ENCODE measurements at regions not wholly inside any gene's neighbourhood (a gene's known extent, or its start where the extent isn't known, plus 50 kb on each side); places are given as distances from the start of the nearest gene placed in this dataset.

DNA sequence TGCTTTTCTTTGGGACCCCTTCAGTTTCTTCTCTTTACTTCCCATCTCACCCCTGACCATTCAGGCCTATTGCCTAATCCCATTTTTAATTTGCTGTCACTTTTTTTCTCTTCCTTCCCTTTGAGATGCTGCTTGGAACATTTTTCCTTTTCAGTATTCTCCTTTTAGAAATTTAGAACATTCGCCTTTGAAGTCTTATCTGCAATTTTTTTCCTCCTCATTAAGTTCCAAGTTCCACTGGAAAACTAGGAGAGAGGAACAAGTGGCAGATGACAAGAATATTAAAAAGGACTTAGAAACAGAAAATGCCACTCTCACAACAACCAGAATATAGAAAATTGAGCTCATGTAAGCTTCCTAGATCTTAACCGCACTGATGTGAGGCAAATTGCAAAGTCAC lies 126.6 kb downstream of the PSMG1 start:
- no peak for DNase-seq (ENCODE audit: low read depth in 1 of 2, low spot score in 1 of 2)

GRCh38 chr21:39055167-39055767 lies 128.0 kb downstream of the PSMG1 start:
- no peak for DNase-seq (ENCODE audit: low read depth in 1 of 2, low spot score in 1 of 2)

- DNase-seq (ENCODE audit: low read depth in 1 of 2, low spot score in 1 of 2) = no peak
These were observed 129.2 kb downstream of the PSMG1 start for GRCh38 chr21:39054066-39054465.

DNA sequence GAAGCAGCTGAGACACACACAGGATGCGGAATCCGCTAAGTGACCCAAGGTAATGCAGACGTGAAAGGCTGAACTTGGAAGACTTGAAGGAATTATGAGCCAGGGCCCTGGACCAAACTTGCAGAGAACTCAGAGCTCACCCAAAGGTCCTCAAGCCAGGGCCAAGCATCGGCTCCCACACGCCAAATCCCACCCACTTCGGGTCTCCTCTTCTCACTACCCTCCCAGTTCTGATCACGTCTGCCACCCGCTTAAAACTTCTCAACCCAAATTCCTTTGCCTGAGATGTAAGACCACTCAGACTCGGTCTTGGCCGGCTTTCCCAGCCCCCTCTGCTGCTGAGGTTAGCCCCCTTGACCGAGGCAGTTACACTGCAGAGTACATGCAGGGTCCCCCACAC lies 130.1 kb downstream of the PSMG1 start:
- DNase-seq (ENCODE audit: low read depth in 1 of 2, low spot score in 1 of 2) = no peak

- DNase-seq (ENCODE audit: low read depth in 1 of 2, low spot score in 1 of 2) = no peak
These were observed 130.5 kb downstream of the PSMG1 start for GRCh38 chr21:39052718-39053117.

GRCh38 chr21:39051588-39051949 lies 131.7 kb downstream of the PSMG1 start:
- DNase-seq (ENCODE audit: low read depth in 1 of 2, low spot score in 1 of 2) = no peak

GRCh38 chr21:39050841-39051587 lies 132.2 kb downstream of the PSMG1 start:
- DNase-seq (ENCODE audit: low read depth in 1 of 2, low spot score in 1 of 2) = no peak

DNA sequence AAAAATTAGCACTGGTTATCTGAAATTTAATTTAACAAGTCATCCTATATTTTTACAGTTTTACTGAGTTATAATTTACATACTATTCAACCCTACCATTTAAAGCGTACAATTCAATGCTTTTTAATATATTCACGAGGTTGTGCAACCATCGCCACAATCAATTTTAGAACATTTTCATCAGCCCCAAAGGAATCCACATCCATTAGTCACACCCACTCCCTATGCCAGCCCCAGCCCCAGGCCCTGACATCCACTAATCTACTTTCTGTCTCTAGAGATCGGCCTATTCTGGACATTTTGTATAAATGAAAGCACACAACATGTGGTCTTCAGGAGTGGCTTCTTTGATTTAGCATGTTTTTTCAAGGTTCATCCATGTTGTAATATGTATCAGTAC lies 134.7 kb downstream of the PSMG1 start:
- DNase-seq (ENCODE audit: low read depth in 1 of 2, low spot score in 1 of 2) = no peak

DNA sequence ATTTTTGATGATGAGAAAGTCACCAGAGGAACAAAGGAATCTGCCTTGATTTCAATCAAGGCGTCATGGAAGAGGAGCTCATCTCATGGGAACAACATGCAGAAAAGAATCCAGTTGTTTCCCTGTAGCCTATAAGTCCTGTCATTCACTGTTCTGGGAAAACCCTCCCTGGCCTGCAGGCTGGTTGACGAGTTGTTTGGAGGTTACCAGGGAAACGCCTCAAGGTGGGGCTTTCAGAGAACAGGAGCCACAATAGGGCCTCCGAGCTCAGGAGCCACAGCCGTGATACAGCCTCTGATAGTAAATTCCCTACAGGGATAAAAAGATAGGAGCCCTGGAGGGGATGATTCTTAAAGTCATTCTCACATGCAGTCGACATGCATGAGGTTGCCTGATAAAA lies 135.2 kb downstream of the PSMG1 start:
- no peak for DNase-seq (ENCODE audit: low read depth in 1 of 2, low spot score in 1 of 2)

GRCh38 chr21:39047046-39047445 lies 136.2 kb downstream of the PSMG1 start:
- DNase-seq (ENCODE audit: low read depth in 1 of 2, low spot score in 1 of 2) = no peak

DNA sequence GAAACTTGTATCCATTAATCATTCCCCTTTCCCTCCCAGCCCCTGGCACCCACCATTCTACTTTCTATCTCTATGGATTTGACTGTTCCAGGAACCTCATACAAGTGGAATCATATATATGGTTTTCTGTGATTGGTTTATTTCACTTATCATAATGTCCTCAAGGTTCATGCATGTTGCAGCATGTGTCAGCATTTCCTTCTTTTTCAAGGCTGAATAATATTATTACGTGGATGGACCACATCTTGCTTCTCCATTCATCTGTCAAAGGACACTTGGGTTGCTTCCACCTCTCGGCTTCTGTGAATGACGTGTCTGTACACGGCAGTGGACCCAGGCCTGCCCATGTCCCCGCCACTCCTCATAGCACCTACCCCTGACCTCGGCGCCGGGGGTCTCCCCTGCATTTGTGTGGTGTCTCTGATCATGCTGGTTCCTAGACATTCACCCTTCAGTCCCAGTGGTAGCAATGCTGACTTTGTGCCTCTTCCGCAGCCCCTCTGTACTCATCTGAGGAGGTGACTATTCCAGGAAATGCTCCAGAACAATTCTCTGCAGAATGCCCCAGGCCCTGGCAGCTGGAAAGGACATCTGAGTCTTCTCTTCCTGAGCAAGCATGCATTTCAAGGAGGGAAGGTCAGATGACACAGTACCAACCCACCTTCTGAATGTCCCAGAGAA lies 136.9 kb downstream of the PSMG1 start:
- DNase-seq (ENCODE audit: low read depth in 1 of 2, low spot score in 1 of 2) = no peak

GRCh38 chr21:39041816-39042215 lies 141.4 kb downstream of the PSMG1 start:
- DNase-seq (ENCODE audit: low read depth in 1 of 2, low spot score in 1 of 2) = no peak

- DNase-seq (ENCODE audit: low read depth in 1 of 2, low spot score in 1 of 2) = no peak
These were observed 142.6 kb downstream of the PSMG1 start for GRCh38 chr21:39040494-39041110.

DNA sequence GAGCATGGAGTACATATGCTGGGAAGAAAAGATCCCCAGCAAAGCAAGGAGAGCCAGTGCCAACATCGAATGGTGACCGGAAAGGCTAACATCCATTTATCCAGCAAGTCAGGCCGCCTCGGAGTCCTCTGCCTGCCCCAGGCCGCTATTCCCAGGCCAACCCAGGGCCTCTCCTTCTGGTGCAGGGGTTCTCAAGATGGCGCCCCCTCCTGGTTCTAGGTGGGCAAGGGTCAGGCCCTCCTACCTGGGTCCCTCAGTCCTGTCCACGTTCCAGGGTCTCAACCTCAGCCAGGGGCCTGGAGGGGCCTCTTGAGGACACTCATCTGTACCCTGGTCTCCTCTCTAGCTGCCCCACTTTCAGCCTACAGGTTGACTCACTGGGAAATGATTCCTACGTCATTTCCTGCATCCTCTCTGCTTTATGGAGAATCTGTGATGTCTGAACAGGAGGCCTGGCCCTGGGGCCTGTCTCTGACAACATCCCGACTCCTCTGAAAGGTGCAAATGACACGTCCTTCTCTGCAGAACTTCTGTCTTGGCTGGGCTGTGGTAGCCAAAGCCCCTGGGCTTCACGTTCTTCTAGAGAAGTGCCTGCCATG lies 145.3 kb downstream of the PSMG1 start:
- DNase-seq (ENCODE audit: low read depth in 1 of 2, low spot score in 1 of 2) = no peak

DNA sequence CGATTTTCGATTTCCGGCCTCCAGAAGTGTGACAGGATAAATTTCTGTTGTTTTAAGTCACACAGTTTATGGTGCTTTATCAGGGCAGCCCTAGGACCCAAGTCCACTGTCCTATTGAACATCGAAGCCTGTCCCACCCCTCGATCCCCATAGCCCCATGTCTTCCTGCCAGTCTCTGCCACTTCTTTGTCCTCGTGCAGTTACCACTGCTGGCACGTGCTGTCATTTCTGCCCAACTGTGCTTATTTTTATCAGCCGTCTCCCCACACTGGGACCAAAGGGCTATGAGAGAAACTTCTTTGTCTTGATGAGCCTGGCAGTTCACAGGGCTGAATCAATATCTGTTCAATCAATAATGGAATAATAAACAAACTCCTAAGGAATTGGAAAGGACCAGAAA lies 146.7 kb downstream of the PSMG1 start:
- DNase-seq (ENCODE audit: low read depth in 1 of 2, low spot score in 1 of 2) = no peak

DNA sequence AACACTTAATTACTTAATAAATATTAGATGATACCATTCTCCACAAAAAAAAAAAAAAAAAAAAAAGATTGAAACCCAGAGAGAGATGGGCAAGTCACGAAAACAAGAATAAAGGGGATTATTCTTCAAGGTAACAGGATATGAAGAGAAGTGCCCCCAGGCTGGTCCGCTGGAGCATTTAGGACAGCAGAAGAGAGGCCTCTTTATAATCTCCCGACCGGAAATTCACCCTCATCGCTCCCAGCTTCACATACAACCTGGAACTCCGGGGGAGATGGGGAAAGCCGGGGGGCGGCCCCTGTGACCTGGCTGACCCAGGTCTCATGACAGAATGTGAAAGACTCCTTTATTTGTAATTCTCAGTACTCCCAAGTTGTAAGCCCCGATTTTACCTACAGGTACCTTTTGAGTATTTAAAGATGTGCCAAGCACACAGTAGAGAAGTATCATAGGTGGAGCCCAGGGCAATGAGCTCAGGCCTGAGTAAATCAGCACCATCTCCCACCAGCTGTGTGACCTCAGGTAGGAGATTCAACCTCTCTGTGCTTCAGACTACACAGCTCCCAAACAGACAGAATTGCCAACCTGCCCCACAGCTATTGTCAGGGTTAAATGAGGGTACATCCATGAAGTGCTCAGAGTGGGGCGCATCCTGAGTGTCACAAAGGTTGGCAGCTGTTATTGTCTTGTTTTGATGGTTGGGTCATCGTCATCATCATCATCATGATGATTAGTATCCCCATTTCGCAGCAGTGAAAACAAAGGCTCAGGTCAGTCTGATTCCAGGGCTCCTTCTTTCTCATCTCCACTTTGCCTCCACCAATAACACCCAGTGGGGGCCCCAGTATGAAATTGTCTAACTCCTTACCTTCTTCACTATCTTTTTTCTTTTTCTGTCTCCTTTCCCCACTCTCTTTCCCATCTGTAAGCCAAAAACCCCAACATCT lies 148.4 kb downstream of the PSMG1 start:
- no peak for DNase-seq (ENCODE audit: low read depth in 1 of 2, low spot score in 1 of 2)

DNA sequence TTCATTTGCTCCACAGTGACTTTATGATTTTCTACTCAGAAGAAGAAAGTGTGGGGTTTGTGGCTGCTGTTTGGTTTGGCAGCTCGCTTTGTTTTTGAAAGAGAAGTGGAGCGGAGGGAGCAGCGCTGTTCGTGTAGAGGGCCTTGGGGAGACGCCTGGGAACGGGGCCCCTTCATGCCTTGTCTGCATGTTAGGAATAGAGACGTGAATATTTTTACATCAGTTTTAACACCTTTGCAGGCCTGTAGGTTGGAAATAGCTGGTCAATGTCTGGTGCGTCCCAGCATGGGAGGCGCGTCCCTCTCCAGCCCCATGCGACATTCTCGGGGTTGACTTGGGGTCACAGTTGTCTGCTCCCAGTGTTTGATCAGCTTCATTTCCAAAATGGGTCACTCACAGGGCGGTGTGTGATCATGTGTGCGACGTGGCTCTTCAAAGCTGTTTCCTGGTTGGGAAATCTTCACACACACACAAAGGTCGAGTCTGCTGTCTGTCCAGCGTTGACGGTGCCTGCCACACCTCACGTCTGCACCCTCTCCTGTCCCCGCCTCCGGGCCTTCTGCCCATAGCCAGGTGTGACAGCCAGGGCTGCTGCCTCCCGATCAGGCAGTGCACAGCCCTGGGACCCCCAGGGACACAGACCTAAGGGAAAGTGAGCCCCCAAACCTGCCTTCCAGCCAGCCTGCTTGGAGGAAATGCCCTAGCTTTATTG lies 149.2 kb downstream of the PSMG1 start:
- no peak for DNase-seq (ENCODE audit: low read depth in 1 of 2, low spot score in 1 of 2)

DNA sequence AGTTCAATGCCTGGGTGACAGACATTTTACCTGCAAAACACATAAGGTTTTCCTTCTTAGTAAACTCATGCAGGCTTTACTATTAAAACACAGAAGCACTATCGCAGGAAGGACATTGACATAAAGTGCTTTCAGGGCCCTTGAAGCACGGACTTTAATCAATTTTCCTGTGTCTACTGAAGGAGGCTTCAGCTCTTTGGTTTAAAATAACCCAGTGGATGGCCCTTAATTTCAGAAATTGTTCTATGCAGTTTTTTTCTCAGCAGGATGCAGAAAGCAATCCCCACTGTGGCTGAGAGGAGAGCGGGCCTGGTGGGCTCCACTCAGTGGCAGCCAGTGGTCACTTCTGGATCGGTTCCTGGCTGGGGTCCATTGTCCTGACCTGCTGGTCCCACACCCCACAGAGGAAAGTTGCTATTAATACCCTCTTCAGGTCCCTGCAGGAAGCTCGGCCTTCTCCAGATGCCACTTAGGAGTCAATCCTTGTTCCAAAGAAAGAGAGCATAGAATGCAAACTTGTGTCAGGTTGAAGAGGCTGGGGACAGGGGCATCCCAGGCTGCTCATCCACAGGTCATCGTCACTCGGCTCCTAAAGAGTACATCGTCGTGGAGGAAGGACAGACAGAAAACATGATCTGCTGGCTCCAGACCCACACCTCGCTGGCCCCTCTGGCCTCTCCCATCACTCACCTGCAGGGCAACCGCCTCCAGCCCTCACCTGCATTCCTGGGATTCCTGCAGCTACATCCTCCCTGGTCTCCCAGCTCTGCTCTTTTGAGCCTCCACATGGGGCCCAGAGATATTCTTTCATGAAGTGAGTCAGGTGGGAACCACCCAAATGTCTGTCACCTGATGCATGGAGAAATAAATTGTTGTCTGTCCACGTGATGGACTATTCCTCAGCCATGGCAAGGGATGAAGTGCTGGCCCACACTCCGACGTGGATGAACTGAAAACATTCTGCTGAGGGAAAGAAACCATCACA lies 153.1 kb downstream of the PSMG1 start:
- DNase-seq (ENCODE audit: low read depth in 1 of 2, low spot score in 1 of 2) = no peak

Measured in stimulated activated CD4-positive, alpha-beta T cell treated with anti-CD3 and anti-CD28 coated beads, Interleukin-15, amount 100 ng/mL, for 1 hour (primary cell).